Prostate gland (tissue), 2 donors: ENCODE measurements at regions not wholly inside any gene's neighbourhood (a gene's known extent, or its start where the extent isn't known, plus 50 kb on each side); places are given as distances from the start of the nearest gene placed in this dataset.

ENCODE experiments used
- DNase-seq: peaks from one replicate; pipeline ENCODE4 v3.0.0-alpha.2; 2019; ENCODE audit warnings: low spot score
- H3K27ac ChIP-seq, 2 donors: fragments of 200-600 bp; sonication (generic); 2 replicates each; pipeline ENCODE4 v1.5.1; 2017 to 2019
- H3K27me3 ChIP-seq: fragments of 200-600 bp; sonication (generic); replicated peaks from 2 replicates; pipeline ENCODE4 v1.5.1; 2019; ENCODE audit not compliant: insufficient read depth
- H3K36me3 ChIP-seq, 2 donors: fragments of 200-600 bp; sonication (generic); 1 replicate in 1 of 2; 2 replicates in 1 of 2; pipeline versions ENCODE4 v1.5.1 to v1.8.1; 2017 to 2019
- H3K4me1 ChIP-seq: fragments of 200-600 bp; sonication (generic); replicated peaks from 2 replicates; pipeline ENCODE4 v1.5.1; 2019
- H3K4me3 ChIP-seq, 2 donors: fragments of 200-600 bp; sonication (generic); 2 replicates each; pipeline ENCODE4 v1.5.1; 2017 to 2019
- H3K9me3 ChIP-seq: fragments of 200-600 bp; sonication (generic); 2 replicates; pipeline ENCODE4 v1.5.1; 2017
- CTCF ChIP-seq, 4 experiments: fragments of 200-600 bp in 2 of 4; fragments of 450-650 bp in 2 of 4; sonication (generic) in 2 of 4; IDR thresholded peaks; 1 replicate in 3 of 4; 2 replicates in 1 of 4; pipeline ENCODE4 v1.5.1; 2016 to 2019; ENCODE audit warnings: antibody characterized with exemption in 4 of 4, mild to moderate bottlenecking in 2 of 4, moderate library complexity in 2 of 4
- POLR2A ChIP-seq: fragments of 450-650 bp; IDR thresholded peaks from one replicate; pipeline ENCODE4 v1.6.1; 2016; ENCODE audit warnings: antibody characterized with exemption, mild to moderate bottlenecking
- POLR2AphosphoS5 ChIP-seq: sonication (generic); formaldehyde crosslinking; IDR thresholded peaks from one replicate; pipeline ENCODE4 v1.6.1; 2017; ENCODE audit warnings: antibody characterized with exemption
- whole genome bisulfite sequencing: methylation state at CpG from one replicate; pipeline ENCODE4 v1.1.5; 2018; 5-methylcytosine and 5-hydroxymethylcytosine counted together
- intact Hi-C: fragments of 100-400 bp; cut with DNase I; formaldehyde crosslinking; loops from one replicate; pipeline ENCODE4 v1.14.2; 2022

GRCh38 chr20:25135031-25135430 is 53.1 kb upstream of the VSX1 start:
- intact Hi-C loops, result no loop called here
- no peak overlapping the region for H3K27ac ChIP-seq

GRCh38 chr20:25136056-25136455 is 54.1 kb upstream of the VSX1 start:
- no peak overlapping the region for H3K4me3 ChIP-seq
- H3K27me3 ChIP-seq, result no peaks in the 10 kb centered on the region
- H3K36me3 ChIP-seq, result no peaks in the 10 kb centered on the region
- WGBS, result 82% methylated on average over 1 of the region's 1 CpG
- no peak for DNase-seq
- no peaks in the 10 kb centered on the region for H3K4me1 ChIP-seq
- H3K9me3 ChIP-seq, result no peaks in the 10 kb centered on the region
- no peak overlapping the region for H3K27ac ChIP-seq
- intact Hi-C loops, result no loop called here
- TF ChIP-seq CTCF (IDR thresholded peaks at IDR 0.05), result no peak
- TF ChIP-seq POLR2AphosphoS5, result no peak
- no peak for TF ChIP-seq POLR2A

More at GRCh38 chr20:25135031-25135430, 53.1 kb upstream of the VSX1 start:
- Histone ChIP-seq H3K4me3 (no peak overlapping the region), H3K36me3 (no peaks in the 10 kb centered on the region), H3K27me3 (no peaks in the 10 kb centered on the region), H3K9me3 (no peaks in the 10 kb centered on the region), H3K4me1 (no peaks in the 10 kb centered on the region)
- 71% methylated on average over 7 of the region's 7 CpGs for WGBS
- no peak for DNase-seq
- TF ChIP-seq POLR2A (no peak), CTCF (IDR thresholded peaks at IDR 0.05) (no peak), POLR2AphosphoS5 (no peak)

- no peak overlapping the region for H3K27ac ChIP-seq
- no peak for DNase-seq
- H3K36me3 ChIP-seq, result no peaks in the 10 kb centered on the region
- 44% methylated on average over 6 of the region's 6 CpGs for WGBS
- no peaks in the 10 kb centered on the region for H3K9me3 ChIP-seq
- H3K27me3 ChIP-seq, result no peaks in the 10 kb centered on the region
- intact Hi-C loops, result no loop called here
- H3K4me1 ChIP-seq, result no peaks in the 10 kb centered on the region
- H3K4me3 ChIP-seq, result no peak overlapping the region
- TF ChIP-seq POLR2AphosphoS5, result no peak
- TF ChIP-seq POLR2A, result no peak
- TF ChIP-seq CTCF (IDR thresholded peaks at IDR 0.05), result no peak
These were observed 55.0 kb upstream of the VSX1 start for GRCh38 chr20:25136643-25137559.

- TF ChIP-seq POLR2AphosphoS5 (peak; percentile 30), CTCF (IDR thresholded peaks at IDR 0.05) (peak in 2 of 4 experiments; percentile 61 to 66), POLR2A (no peak)
- no peaks in the 10 kb centered on the region for H3K9me3 ChIP-seq
- H3K4me1 ChIP-seq, result no peaks in the 10 kb centered on the region
- H3K36me3 ChIP-seq, result no peaks in the 10 kb centered on the region
- 49% methylated on average over 12 of the region's 12 CpGs for WGBS
- no peak overlapping the region for H3K4me3 ChIP-seq
- intact Hi-C loops, result no loop called here
- H3K27me3 ChIP-seq, result no peaks in the 10 kb centered on the region
- no peak overlapping the region for H3K27ac ChIP-seq
- peak; percentile 63 for DNase-seq
These were observed 56.3 kb upstream of the ENTPD6 start for GRCh38 chr20:25139029-25139705.
